Astrocyte of the cerebellum (primary cell): ENCODE measurements at regions not wholly inside any gene's neighbourhood (a gene's known extent, or its start where the extent isn't known, plus 50 kb on each side); places are given as distances from the start of the nearest gene placed in this dataset.

Source experiments
- DNase-seq: peaks from one replicate; pipeline ENCODE4 v3.0.0-alpha.2; 2011; ENCODE audit warnings: low read depth
- H3K4me3 ChIP-seq: 2 replicates; pipeline ENCODE4 v1.5.1; 2011; ENCODE audit warnings: mild to moderate bottlenecking, low read depth, low read length, moderate library complexity
- in situ Hi-C: cut with HindIII; loops from 2 replicates; pipeline ENCODE4 v1.10.0; 2017; ENCODE audit warnings: low sequenced_read_pairs
- TF ChIP-seq, protein P1 (sequence below): IDR thresholded peaks from 2 replicates; pipeline ENCODE4 v1.5.1; 2012; ENCODE audit warnings: low read length, low read depth, moderate library complexity, mild to moderate bottlenecking; ENCODE audit errors: missing control alignments

DNA sequence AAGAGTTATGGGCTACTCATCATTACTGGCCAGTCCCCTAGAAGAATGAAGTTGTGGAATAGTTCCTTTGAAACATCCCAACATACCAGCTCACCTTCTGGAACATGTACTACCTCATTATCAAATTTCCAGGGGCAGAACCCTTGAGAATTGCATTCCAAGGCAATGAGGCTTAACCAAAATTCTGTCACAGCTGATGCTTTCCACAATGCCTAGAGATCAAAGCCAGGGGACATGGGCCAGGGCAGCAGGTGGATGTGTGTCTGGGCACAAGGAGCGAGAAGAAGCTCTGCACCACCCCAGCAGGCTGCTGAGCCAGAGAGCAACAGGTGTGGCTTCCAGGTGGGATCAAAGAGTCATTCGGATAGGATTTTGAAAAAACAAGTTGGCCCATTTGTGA is 362.1 kb downstream of the EFNB2 start:
- in situ Hi-C loops: no loop called here
- H3K4me3 ChIP-seq: no peak overlapping the region
- DNase-seq: no peak
- TF ChIP-seq, protein P1, sequence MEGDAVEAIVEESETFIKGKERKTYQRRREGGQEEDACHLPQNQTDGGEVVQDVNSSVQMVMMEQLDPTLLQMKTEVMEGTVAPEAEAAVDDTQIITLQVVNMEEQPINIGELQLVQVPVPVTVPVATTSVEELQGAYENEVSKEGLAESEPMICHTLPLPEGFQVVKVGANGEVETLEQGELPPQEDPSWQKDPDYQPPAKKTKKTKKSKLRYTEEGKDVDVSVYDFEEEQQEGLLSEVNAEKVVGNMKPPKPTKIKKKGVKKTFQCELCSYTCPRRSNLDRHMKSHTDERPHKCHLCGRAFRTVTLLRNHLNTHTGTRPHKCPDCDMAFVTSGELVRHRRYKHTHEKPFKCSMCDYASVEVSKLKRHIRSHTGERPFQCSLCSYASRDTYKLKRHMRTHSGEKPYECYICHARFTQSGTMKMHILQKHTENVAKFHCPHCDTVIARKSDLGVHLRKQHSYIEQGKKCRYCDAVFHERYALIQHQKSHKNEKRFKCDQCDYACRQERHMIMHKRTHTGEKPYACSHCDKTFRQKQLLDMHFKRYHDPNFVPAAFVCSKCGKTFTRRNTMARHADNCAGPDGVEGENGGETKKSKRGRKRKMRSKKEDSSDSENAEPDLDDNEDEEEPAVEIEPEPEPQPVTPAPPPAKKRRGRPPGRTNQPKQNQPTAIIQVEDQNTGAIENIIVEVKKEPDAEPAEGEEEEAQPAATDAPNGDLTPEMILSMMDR: no peak

GRCh38 chr13:106172176-106172905 is 363.1 kb downstream of the EFNB2 start:
- in situ Hi-C loops: no loop called here
- TF ChIP-seq, protein P1: no peak
- DNase-seq: no peak
- H3K4me3 ChIP-seq: no peak overlapping the region

- TF ChIP-seq, protein P1: no peak
- no peak for DNase-seq
- no peak overlapping the region for H3K4me3 ChIP-seq
- in situ Hi-C loops: no loop called here
These were observed 372.0 kb downstream of the EFNB2 start for GRCh38 chr13:106163426-106163825.

DNA sequence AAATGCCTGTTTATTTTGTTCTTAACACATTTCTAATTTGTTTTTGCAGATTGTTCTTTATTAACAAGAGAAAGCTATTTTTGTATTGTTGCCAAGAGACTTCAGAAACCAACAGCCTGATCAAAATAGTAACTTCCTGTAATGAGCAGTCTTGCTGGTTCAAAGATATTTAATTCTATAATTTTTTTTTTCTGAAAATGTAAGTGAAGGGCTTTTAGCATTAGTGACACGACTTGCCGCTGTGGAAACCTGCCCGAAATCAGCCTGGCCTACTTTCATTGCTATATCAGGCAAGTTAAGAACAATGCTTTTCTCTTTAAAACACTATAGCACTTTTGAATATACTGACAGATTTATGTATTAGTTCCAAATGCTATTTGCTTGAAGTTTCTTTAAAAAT is 374.3 kb downstream of the EFNB2 start:
- DNase-seq: no peak
- in situ Hi-C loops: no loop called here
- TF ChIP-seq, protein P1: no peak
- no peak overlapping the region for H3K4me3 ChIP-seq

DNA sequence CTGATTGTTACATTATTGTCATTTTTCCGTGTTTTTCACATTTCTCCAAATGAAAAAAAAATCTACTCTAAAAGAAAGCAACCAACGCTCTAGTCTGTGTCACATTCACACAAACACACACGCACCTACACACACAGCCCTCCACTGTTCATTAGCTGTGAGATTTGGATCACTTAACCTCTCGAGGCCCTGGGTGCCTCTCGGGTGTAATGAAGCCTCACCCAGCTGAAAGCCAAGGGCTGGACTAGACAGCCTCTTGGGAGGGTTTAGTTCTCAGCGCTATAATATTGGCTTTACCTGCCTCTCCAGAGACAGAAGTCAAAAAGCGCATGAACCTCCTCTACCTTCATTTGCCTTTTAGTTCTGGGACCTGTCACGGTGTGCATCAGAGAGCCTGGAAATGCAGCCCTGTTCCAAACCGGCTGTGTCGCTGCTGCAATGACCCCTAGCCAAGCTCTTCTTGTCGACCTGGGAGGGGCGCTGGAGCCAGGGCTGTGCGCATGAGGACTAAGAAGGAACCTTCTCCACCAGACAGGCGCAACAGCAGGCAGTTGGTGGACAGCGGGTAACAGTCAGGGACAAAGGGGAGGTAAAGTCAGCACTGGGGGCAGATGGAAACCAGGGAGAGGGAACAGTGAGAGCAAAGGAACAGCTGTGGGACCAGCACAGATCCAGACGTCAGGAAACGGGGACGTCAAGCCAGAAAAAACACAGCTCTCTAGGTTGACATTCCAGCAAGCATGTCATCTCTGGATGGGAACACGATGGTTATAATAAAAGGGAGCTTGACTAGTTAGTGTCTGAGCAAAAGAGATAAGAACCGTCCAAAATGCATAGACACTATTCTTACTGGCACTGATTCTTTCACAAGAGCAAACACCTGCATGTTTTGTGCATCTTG is 375.9 kb downstream of the EFNB2 start:
- no peak for DNase-seq
- in situ Hi-C loops: no loop called here
- H3K4me3 ChIP-seq: no peak overlapping the region
- TF ChIP-seq, protein P1: no peak

GRCh38 chr13:106156468-106156867 is 379.0 kb downstream of the EFNB2 start:
- DNase-seq: peak; percentile 92
- TF ChIP-seq, protein P1: no peak
- H3K4me3 ChIP-seq: no peak overlapping the region
- in situ Hi-C loops: no loop called here
